HFFc6 (cell line): ENCODE measurements at regions not wholly inside any gene's neighbourhood (a gene's known extent, or its start where the extent isn't known, plus 50 kb on each side); places are given as distances from the start of the nearest gene placed in this dataset.

Source experiments
- DNase-seq: peaks from one replicate; pipeline ENCODE4 v3.0.0-alpha.2; 2018
- H3K27ac Mint-ChIP-seq: 2 replicates; pipeline ENCODE4 v1.8.0; 2020; ENCODE audit warnings: mild to moderate bottlenecking, mixed read lengths
- H3K27me3 Mint-ChIP-seq: 2 replicates; pipeline ENCODE4 v1.8.0; 2021; ENCODE audit warnings: mild to moderate bottlenecking, moderate library complexity, mixed read lengths; ENCODE audit not compliant: insufficient read depth
- H3K36me3 Mint-ChIP-seq: 2 replicates; pipeline ENCODE4 v1.8.0; 2021; ENCODE audit warnings: low read depth, mixed read lengths
- H3K4me1 Mint-ChIP-seq: 2 replicates; pipeline ENCODE4 v1.8.0; 2020; ENCODE audit warnings: low read depth, mixed read lengths
- H3K4me3 Mint-ChIP-seq: 2 replicates; pipeline ENCODE4 v1.8.0; 2020; ENCODE audit warnings: mild to moderate bottlenecking, moderate library complexity, mixed read lengths
- H3K9me3 Mint-ChIP-seq: 2 replicates; pipeline ENCODE4 v1.8.0; 2020; ENCODE audit warnings: mild to moderate bottlenecking, mixed read lengths
- TF ChIP-seq, protein P1 (sequence below): fragments of 200-600 bp; sonication (generic); IDR thresholded peaks from 2 replicates; pipeline ENCODE4 v1.5.0; 2021; ENCODE audit warnings: antibody characterized with exemption, mild to moderate bottlenecking

DNA sequence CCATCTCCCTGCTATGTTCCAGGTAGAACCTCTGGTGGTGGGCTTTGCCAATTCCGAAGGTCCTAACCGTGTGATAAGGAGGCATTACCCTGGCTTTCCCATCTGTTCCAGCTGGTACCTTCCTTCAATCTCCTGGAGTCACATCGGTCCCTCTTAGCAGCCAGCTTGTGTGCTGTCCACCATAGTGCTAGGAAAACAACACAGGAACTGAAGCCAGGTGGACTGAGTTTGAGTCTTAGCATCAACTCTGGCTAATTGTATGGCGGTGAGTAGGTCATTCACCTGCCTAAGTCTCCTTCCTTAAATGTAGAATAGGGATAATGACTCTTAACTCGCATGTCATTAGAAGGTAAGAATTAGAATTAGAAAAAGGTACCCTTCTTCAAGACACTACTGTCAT is 159.6 kb upstream of the E2F8 start:
- Mint-ChIP-seq H3K9me3 (no peaks in the 10 kb centered on the region), H3K36me3 (no peaks in the 10 kb centered on the region), H3K27me3 (peaks cover 23% of the 10 kb centered on the region), H3K4me3 (no peak overlapping the region), H3K4me1 (no peaks in the 10 kb centered on the region), H3K27ac (no peak overlapping the region)
- TF ChIP-seq, protein P1, sequence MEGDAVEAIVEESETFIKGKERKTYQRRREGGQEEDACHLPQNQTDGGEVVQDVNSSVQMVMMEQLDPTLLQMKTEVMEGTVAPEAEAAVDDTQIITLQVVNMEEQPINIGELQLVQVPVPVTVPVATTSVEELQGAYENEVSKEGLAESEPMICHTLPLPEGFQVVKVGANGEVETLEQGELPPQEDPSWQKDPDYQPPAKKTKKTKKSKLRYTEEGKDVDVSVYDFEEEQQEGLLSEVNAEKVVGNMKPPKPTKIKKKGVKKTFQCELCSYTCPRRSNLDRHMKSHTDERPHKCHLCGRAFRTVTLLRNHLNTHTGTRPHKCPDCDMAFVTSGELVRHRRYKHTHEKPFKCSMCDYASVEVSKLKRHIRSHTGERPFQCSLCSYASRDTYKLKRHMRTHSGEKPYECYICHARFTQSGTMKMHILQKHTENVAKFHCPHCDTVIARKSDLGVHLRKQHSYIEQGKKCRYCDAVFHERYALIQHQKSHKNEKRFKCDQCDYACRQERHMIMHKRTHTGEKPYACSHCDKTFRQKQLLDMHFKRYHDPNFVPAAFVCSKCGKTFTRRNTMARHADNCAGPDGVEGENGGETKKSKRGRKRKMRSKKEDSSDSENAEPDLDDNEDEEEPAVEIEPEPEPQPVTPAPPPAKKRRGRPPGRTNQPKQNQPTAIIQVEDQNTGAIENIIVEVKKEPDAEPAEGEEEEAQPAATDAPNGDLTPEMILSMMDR: no peak
- DNase-seq: no peak

DNA sequence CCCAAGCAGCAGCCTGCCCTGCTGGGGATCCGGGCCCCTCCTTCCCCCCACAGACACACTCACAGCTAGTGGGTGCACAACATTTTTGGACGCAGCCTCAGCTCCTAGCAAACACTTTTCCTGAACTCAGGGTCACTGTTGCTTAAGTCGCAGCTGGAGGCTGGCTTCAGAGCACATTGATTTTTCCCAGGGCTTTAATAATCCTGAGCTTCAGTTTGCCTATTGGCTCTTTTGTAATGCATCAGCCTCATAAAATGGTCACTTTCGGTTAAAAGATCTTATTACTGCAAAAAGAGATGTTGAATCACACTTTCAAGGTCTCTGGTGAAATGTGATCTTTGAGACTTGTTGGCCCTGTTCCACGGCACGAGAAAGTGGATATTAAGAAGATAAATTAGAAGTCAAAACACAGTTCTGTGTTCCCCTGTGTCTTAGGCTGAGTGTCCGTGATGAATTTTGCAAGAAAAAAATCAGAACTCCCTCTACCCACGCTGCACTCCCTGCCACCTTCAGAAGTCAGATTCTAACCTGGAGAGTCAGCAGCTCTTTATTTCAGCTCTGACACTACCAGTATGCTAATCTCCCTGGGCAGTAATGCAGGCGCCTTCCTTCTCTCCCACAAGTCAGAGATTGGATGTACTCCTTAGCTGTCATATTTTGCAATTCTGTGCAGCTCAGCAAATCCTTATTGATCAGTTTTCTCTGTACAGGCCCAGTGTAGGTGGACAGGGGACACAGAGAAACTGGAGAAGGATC is 158.2 kb upstream of the E2F8 start:
- peaks cover 7% of the 10 kb centered on the region; the same call in 1 of the 2 replicates for H3K4me1 Mint-ChIP-seq
- no peak overlapping the region for H3K4me3 Mint-ChIP-seq
- H3K36me3 Mint-ChIP-seq: no peaks in the 10 kb centered on the region
- peak; percentile 83 for DNase-seq
- no peaks in the 10 kb centered on the region for H3K9me3 Mint-ChIP-seq
- TF ChIP-seq, protein P1: no peak
- peaks cover 16% of the 10 kb centered on the region for H3K27me3 Mint-ChIP-seq
- H3K27ac Mint-ChIP-seq: no peak overlapping the region

DNA sequence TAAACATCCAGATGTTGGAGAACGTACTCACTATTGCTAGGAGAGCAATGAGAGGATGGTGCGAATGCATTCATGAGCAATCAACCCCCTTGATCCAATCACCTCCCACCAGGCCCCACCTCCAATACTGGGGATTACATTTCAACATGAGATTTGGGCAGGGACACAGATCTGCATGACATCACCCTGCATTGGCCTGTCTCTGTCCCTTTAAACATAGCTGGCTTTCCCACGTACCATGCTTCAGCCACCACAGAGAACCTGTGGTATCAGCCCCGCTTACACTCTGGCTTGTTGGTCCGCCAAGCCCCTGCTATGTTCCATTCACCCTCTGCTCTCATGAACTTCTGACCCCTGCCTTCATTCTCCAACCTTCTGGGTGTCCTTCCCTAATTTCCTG is 157.5 kb upstream of the E2F8 start:
- no peak for DNase-seq
- Mint-ChIP-seq H3K4me3 (no peak overlapping the region), H3K4me1 (peaks cover 11% of the 10 kb centered on the region; the same call in 1 of the 2 replicates), H3K27me3 (peaks cover 10% of the 10 kb centered on the region; the same call in 1 of the 2 replicates), H3K36me3 (no peaks in the 10 kb centered on the region), H3K9me3 (no peaks in the 10 kb centered on the region), H3K27ac (no peak overlapping the region)
- TF ChIP-seq, protein P1: no peak

DNA sequence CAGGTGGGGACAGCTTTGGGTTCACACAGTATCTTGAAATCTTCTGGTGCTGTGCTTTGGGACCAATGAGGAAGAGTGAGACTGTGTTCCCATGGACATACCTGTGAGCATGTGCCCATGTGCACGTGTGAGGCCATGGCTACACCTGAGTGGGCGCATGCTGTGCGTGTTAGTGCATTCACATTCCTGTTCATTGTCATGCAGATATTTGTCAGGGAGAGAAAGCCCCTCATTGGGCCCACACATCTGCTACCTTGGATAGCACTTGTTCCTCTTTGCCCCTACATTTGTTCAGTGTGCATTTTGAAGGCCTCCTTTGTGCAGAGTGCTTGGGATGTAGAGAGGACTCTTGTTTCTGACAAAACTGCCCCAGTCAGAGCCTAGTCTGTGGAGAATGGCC is 154.3 kb upstream of the E2F8 start:
- TF ChIP-seq, protein P1: no peak
- Mint-ChIP-seq H3K4me3 (no peak overlapping the region), H3K36me3 (peaks cover 6% of the 10 kb centered on the region; the same call in 1 of the 2 replicates), H3K27me3 (no peaks in the 10 kb centered on the region), H3K27ac (no peak overlapping the region), H3K4me1 (peaks cover 14% of the 10 kb centered on the region; the same call in 1 of the 2 replicates), H3K9me3 (peaks cover 5% of the 10 kb centered on the region; the same call in 1 of the 2 replicates)
- DNase-seq: no peak

DNA sequence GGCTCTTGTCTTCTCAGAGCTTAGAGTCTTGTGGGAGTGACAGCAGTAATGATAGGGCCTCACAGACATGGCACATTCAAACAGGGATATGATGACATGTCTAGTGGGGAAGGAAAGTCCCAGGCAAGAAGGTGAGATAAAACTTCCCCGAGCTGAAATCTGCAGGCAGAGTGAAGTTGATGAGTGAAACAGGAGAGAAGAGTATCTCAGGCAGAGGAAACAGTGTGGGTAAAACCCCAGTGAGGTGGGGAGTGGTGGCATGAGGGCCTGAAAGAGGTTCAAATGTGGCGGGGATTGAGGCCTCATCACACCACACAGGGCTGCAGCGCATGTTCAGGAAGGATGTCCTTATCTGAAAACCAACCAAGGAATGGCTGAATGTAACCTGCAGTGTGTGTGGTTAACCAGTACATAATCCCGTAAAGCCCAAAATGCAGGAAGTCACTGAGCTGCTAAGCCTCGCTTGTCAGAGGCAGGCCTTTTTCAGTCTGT is 153.8 kb upstream of the E2F8 start:
- no peak overlapping the region for H3K27ac Mint-ChIP-seq
- DNase-seq: no peak
- peaks cover 6% of the 10 kb centered on the region; the same call in 1 of the 2 replicates for H3K36me3 Mint-ChIP-seq
- no peaks in the 10 kb centered on the region for H3K27me3 Mint-ChIP-seq
- peaks cover 19% of the 10 kb centered on the region; the same call in 1 of the 2 replicates for H3K4me1 Mint-ChIP-seq
- peaks cover 5% of the 10 kb centered on the region; the same call in 1 of the 2 replicates for H3K9me3 Mint-ChIP-seq
- TF ChIP-seq, protein P1: no peak
- H3K4me3 Mint-ChIP-seq: no peak overlapping the region
